ENCODE measurements at regions not wholly inside any gene's neighbourhood (a gene's known extent, or its start where the extent isn't known, plus 50 kb on each side); places are given as distances from the start of the nearest gene placed in this dataset.
A peak's percentile ranks its signal among the peaks of the same experiment; 100 is the strongest.

GRCh38 chrX:20320461-20321159 lies 53.9 kb upstream of the RPS6KA3 start:
- intact Hi-C loops (cut with DNase I; ENCODE audit: low total_unique reads): no loop called here
- Histone ChIP-seq H3K9me3 (no peaks in the 10 kb centered on the region), H3K4me1 (peaks cover 0 to 16% (median 3%) of the 10 kb centered on the region in 6 donors), H3K27me3 (replicated peaks in 1 of 7) (no peaks in the 10 kb centered on the region), H3K4me3 (no peak overlapping the region), H3K27ac (peak overlapping the region in 3 of 8 donors; percentile 18 to 68 (median 43)), H3K36me3 (no peaks in the 10 kb centered on the region)
- WGBS, 5 donors: 31 to 46% (median 35%) methylated on average over 12 of the region's 12 CpGs
- TF ChIP-seq POLR2AphosphoS5 (IDR thresholded peaks at IDR 0.05): peak in 1 of 3 donors; percentile 28
- TF ChIP-seq CTCF (IDR thresholded peaks at IDR 0.05 in 8 of 11, conservative IDR thresholded peaks at IDR 0.05 in 3 of 11): no peak
- DNase-seq: peak; percentile 80

- 87 to 97% (median 96%) methylated on average over 4 of the region's 4 CpGs for WGBS, 5 donors
- TF ChIP-seq POLR2A (IDR thresholded peaks at IDR 0.05) (no peak), CTCF (IDR thresholded peaks at IDR 0.05 in 8 of 11, conservative IDR thresholded peaks at IDR 0.05 in 3 of 11) (no peak), POLR2AphosphoS5 (IDR thresholded peaks at IDR 0.05) (no peak)
- H3K36me3 ChIP-seq: no peaks in the 10 kb centered on the region
- H3K9me3 ChIP-seq: no peaks in the 10 kb centered on the region
- no peak overlapping the region for H3K27ac ChIP-seq
- DNase-seq: no peak
- no peaks in the 10 kb centered on the region for H3K27me3 ChIP-seq (replicated peaks in 1 of 7)
- peaks cover 0 to 29% (median 3%) of the 10 kb centered on the region in 6 donors for H3K4me1 ChIP-seq
- no peak overlapping the region for H3K4me3 ChIP-seq
- intact Hi-C loops (cut with DNase I; ENCODE audit: low total_unique reads): no loop called here
Observed at GRCh38 chrX:20319054-20319453, 52.3 kb upstream of the RPS6KA3 start.

- H3K4me1 ChIP-seq: peaks cover 0 to 35% (median 3%) of the 10 kb centered on the region in 6 donors
- H3K27me3 ChIP-seq (replicated peaks in 1 of 7): no peaks in the 10 kb centered on the region
- no peaks in the 10 kb centered on the region for H3K36me3 ChIP-seq
- no peak overlapping the region for H3K4me3 ChIP-seq
- no peak for DNase-seq
- TF ChIP-seq CTCF (IDR thresholded peaks at IDR 0.05 in 8 of 11, conservative IDR thresholded peaks at IDR 0.05 in 3 of 11): no peak
- TF ChIP-seq POLR2A (IDR thresholded peaks at IDR 0.05): no peak
- no peak for TF ChIP-seq POLR2AphosphoS5 (IDR thresholded peaks at IDR 0.05)
- no peak overlapping the region for H3K27ac ChIP-seq
- H3K9me3 ChIP-seq: no peaks in the 10 kb centered on the region
- WGBS, 5 donors: 63 to 97% (median 80%) methylated on average over 4 to 5 of the region's 5 CpGs
- intact Hi-C loops (cut with DNase I; ENCODE audit: low total_unique reads): no loop called here
Observed at GRCh38 chrX:20317873-20318272, 51.2 kb upstream of the RPS6KA3 start.

Measured in spleen (tissue), 11 donors.